ENCODE measurements at regions not wholly inside any gene's neighbourhood (a gene's known extent, or its start where the extent isn't known, plus 50 kb on each side); places are given as distances from the start of the nearest gene placed in this dataset.

- no peak for DNase-seq
- intact Hi-C loops (cut with micrococcal nuclease): no loop called here
- ChIA-PET POLR2A (no interaction called here), CTCF (no interaction called here)
- no peaks in the 10 kb centered on the region for H3K27me3 Mint-ChIP-seq
- no peaks in the 10 kb centered on the region for H3K9me3 Mint-ChIP-seq
- H3K27ac Mint-ChIP-seq: no peak overlapping the region
- no peak overlapping the region for H3K4me3 Mint-ChIP-seq
- no peaks in the 10 kb centered on the region for H3K36me3 Mint-ChIP-seq
- no peaks in the 10 kb centered on the region for H3K4me1 Mint-ChIP-seq (ENCODE audit: low read depth)
These were observed 251.6 kb upstream of the GPC6 start for GRCh38 chr13:92974905-92975429.

GRCh38 chr13:92976657-92977056, 249.9 kb upstream of the GPC6 start:
- no peaks in the 10 kb centered on the region for H3K9me3 Mint-ChIP-seq

GRCh38 chr13:92984151-92984550, 242.5 kb upstream of the GPC6 start:
- CTCF ChIA-PET: no interaction called here
- H3K4me3 Mint-ChIP-seq: no peak overlapping the region
- H3K27me3 Mint-ChIP-seq: no peaks in the 10 kb centered on the region
- intact Hi-C loops (cut with micrococcal nuclease): no loop called here
- H3K9me3 Mint-ChIP-seq: peaks cover 7% of the 10 kb centered on the region
- POLR2A ChIA-PET: no interaction called here
- H3K4me1 Mint-ChIP-seq (ENCODE audit: low read depth): no peaks in the 10 kb centered on the region
- no peak overlapping the region for H3K27ac Mint-ChIP-seq
- no peaks in the 10 kb centered on the region for H3K36me3 Mint-ChIP-seq
- no peak for DNase-seq

More at GRCh38 chr13:92976657-92977056, 249.9 kb upstream of the GPC6 start:
- ChIA-PET POLR2A (no interaction called here), CTCF (no interaction called here)
- no peak for DNase-seq
- Mint-ChIP-seq H3K27me3 (no peaks in the 10 kb centered on the region), H3K4me3 (no peak overlapping the region), H3K36me3 (no peaks in the 10 kb centered on the region), H3K4me1 (ENCODE audit: low read depth) (no peaks in the 10 kb centered on the region), H3K27ac (no peak overlapping the region)
- intact Hi-C loops (cut with micrococcal nuclease): no loop called here

GRCh38 chr13:92989301-92989700, 237.3 kb upstream of the GPC6 start:
- H3K9me3 Mint-ChIP-seq: peaks cover 14% of the 10 kb centered on the region
- no peaks in the 10 kb centered on the region for H3K4me1 Mint-ChIP-seq (ENCODE audit: low read depth)
- intact Hi-C loops (cut with micrococcal nuclease): no loop called here

GRCh38 chr13:92991692-92992091, 234.9 kb upstream of the GPC6 start:
- H3K4me3 Mint-ChIP-seq: no peak overlapping the region
- intact Hi-C loops (cut with micrococcal nuclease): no loop called here
- H3K4me1 Mint-ChIP-seq (ENCODE audit: low read depth): no peaks in the 10 kb centered on the region
- no peak for DNase-seq
- H3K9me3 Mint-ChIP-seq: peaks cover 14% of the 10 kb centered on the region
- H3K27ac Mint-ChIP-seq: no peak overlapping the region
- ChIA-PET CTCF (no interaction called here), POLR2A (no interaction called here)
- H3K36me3 Mint-ChIP-seq: no peaks in the 10 kb centered on the region
- no peaks in the 10 kb centered on the region for H3K27me3 Mint-ChIP-seq

More at GRCh38 chr13:92989301-92989700, 237.3 kb upstream of the GPC6 start:
- Mint-ChIP-seq H3K27me3 (no peaks in the 10 kb centered on the region), H3K27ac (no peak overlapping the region), H3K4me3 (no peak overlapping the region), H3K36me3 (no peaks in the 10 kb centered on the region)
- ChIA-PET CTCF (no interaction called here), POLR2A (no interaction called here)
- DNase-seq: no peak

GRCh38 chr13:92994056-92994455, 232.6 kb upstream of the GPC6 start:
- no peak for DNase-seq
- no peak overlapping the region for H3K4me3 Mint-ChIP-seq
- H3K27ac Mint-ChIP-seq: no peak overlapping the region
- ChIA-PET POLR2A (no interaction called here), CTCF (no interaction called here)
- H3K27me3 Mint-ChIP-seq: no peaks in the 10 kb centered on the region
- peaks cover 10% of the 10 kb centered on the region for H3K9me3 Mint-ChIP-seq
- intact Hi-C loops (cut with micrococcal nuclease): no loop called here
- H3K4me1 Mint-ChIP-seq (ENCODE audit: low read depth): no peaks in the 10 kb centered on the region
- H3K36me3 Mint-ChIP-seq: no peaks in the 10 kb centered on the region

- Mint-ChIP-seq H3K9me3 (peaks cover 10% of the 10 kb centered on the region), H3K27ac (no peak overlapping the region), H3K36me3 (no peaks in the 10 kb centered on the region), H3K4me3 (no peak overlapping the region), H3K27me3 (no peaks in the 10 kb centered on the region), H3K4me1 (ENCODE audit: low read depth) (no peaks in the 10 kb centered on the region)
- intact Hi-C loops (cut with micrococcal nuclease): no loop called here
- POLR2A ChIA-PET: no interaction called here
- DNase-seq: no peak
- CTCF ChIA-PET: no interaction called here
These were observed 224.6 kb upstream of the GPC6 start for GRCh38 chr13:93001866-93002461.

GRCh38 chr13:93003531-93003930, 223.1 kb upstream of the GPC6 start:
- no peak overlapping the region for H3K27ac Mint-ChIP-seq
- H3K27me3 Mint-ChIP-seq: no peaks in the 10 kb centered on the region
- no peak overlapping the region for H3K4me3 Mint-ChIP-seq
- ChIA-PET CTCF (no interaction called here), POLR2A (no interaction called here)
- no peak for DNase-seq
- intact Hi-C loops (cut with micrococcal nuclease): no loop called here
- H3K9me3 Mint-ChIP-seq: peaks cover 19% of the 10 kb centered on the region
- H3K4me1 Mint-ChIP-seq (ENCODE audit: low read depth): no peaks in the 10 kb centered on the region
- H3K36me3 Mint-ChIP-seq: no peaks in the 10 kb centered on the region

- Mint-ChIP-seq H3K4me3 (no peak overlapping the region), H3K27ac (no peak overlapping the region), H3K4me1 (ENCODE audit: low read depth) (no peaks in the 10 kb centered on the region), H3K36me3 (no peaks in the 10 kb centered on the region), H3K27me3 (no peaks in the 10 kb centered on the region), H3K9me3 (peaks cover 22% of the 10 kb centered on the region)
- ChIA-PET POLR2A (no interaction called here), CTCF (no interaction called here)
- DNase-seq: no peak
- intact Hi-C loops (cut with micrococcal nuclease): no loop called here
These were observed 221.7 kb upstream of the GPC6 start for GRCh38 chr13:93004919-93005318.

- Mint-ChIP-seq H3K27ac (no peak overlapping the region), H3K4me1 (ENCODE audit: low read depth) (no peaks in the 10 kb centered on the region), H3K27me3 (no peaks in the 10 kb centered on the region), H3K9me3 (peaks cover 22% of the 10 kb centered on the region), H3K4me3 (no peak overlapping the region), H3K36me3 (no peaks in the 10 kb centered on the region)
- ChIA-PET CTCF (no interaction called here), POLR2A (no interaction called here)
- intact Hi-C loops (cut with micrococcal nuclease): no loop called here
- no peak for DNase-seq
These were observed 218.7 kb upstream of the GPC6 start for GRCh38 chr13:93007928-93008327.

- H3K9me3 Mint-ChIP-seq: peaks cover 39% of the 10 kb centered on the region
- H3K27me3 Mint-ChIP-seq: no peaks in the 10 kb centered on the region
- CTCF ChIA-PET: no interaction called here
- H3K36me3 Mint-ChIP-seq: no peaks in the 10 kb centered on the region
- DNase-seq: no peak
- intact Hi-C loops (cut with micrococcal nuclease): no loop called here
- no peaks in the 10 kb centered on the region for H3K4me1 Mint-ChIP-seq (ENCODE audit: low read depth)
- POLR2A ChIA-PET: no interaction called here
- no peak overlapping the region for H3K27ac Mint-ChIP-seq
- H3K4me3 Mint-ChIP-seq: no peak overlapping the region
These were observed 209.0 kb upstream of the GPC6 start for GRCh38 chr13:93017493-93018112.

GRCh38 chr13:93023929-93024328, 202.7 kb upstream of the GPC6 start:
- no peaks in the 10 kb centered on the region for H3K27me3 Mint-ChIP-seq
- POLR2A ChIA-PET: no interaction called here
- no peak overlapping the region for H3K27ac Mint-ChIP-seq
- peaks cover 7% of the 10 kb centered on the region for H3K9me3 Mint-ChIP-seq
- no peak overlapping the region for H3K4me3 Mint-ChIP-seq
- intact Hi-C loops (cut with micrococcal nuclease): no loop called here
- no peaks in the 10 kb centered on the region for H3K36me3 Mint-ChIP-seq
- no peaks in the 10 kb centered on the region for H3K4me1 Mint-ChIP-seq (ENCODE audit: low read depth)
- DNase-seq: no peak
- CTCF ChIA-PET: no interaction called here

- Mint-ChIP-seq H3K4me3 (no peak overlapping the region), H3K9me3 (peaks cover under 1% of the 10 kb centered on the region), H3K36me3 (no peaks in the 10 kb centered on the region), H3K27ac (no peak overlapping the region), H3K4me1 (ENCODE audit: low read depth) (no peaks in the 10 kb centered on the region), H3K27me3 (no peaks in the 10 kb centered on the region)
- intact Hi-C loops (cut with micrococcal nuclease): no loop called here
- no peak for DNase-seq
- ChIA-PET CTCF (no interaction called here), POLR2A (no interaction called here)
These were observed 200.6 kb upstream of the GPC6 start for GRCh38 chr13:93025984-93026383.

All from activated CD4-positive, alpha-beta memory T cell treated with anti-CD3 and anti-CD28 coated beads for 36 hours (primary cell).